H9 (cell line): ENCODE measurements at regions not wholly inside any gene's neighbourhood (a gene's known extent, or its start where the extent isn't known, plus 50 kb on each side); places are given as distances from the start of the nearest gene placed in this dataset.

ENCODE experiments used
- DNase-seq: peaks from one replicate; pipeline ENCODE4 v3.0.0-alpha.2; 2017
- H2AFZ ChIP-seq: one replicate; pipeline ENCODE4 v1.6.1; 2013; ENCODE audit warnings: mild to moderate bottlenecking, low read length, control low read depth, moderate library complexity
- H2AK5ac ChIP-seq: 2 replicates; pipeline ENCODE4 v1.6.1; 2013; ENCODE audit warnings: low read length, control low read depth, mixed read lengths; ENCODE audit not compliant: insufficient read length
- H2BK120ac ChIP-seq: one replicate; pipeline ENCODE4 v1.6.1; 2013; ENCODE audit warnings: low read depth, mild to moderate bottlenecking, low read length, control low read depth, inconsistent platforms; ENCODE audit not compliant: poor library complexity, severe bottlenecking
- H2BK12ac ChIP-seq: 2 replicates; pipeline ENCODE4 v1.6.1; 2013; ENCODE audit warnings: low read length, control low read depth, mixed read lengths, low read depth; ENCODE audit not compliant: insufficient read length
- H2BK15ac ChIP-seq: 2 replicates; pipeline ENCODE4 v1.6.1; 2013; ENCODE audit warnings: low read depth, low read length, control low read depth
- H2BK20ac ChIP-seq: one replicate; pipeline ENCODE4 v1.6.1; 2013; ENCODE audit warnings: low read depth, mild to moderate bottlenecking, low read length, control low read depth, inconsistent platforms; ENCODE audit not compliant: poor library complexity, severe bottlenecking
- H2BK5ac ChIP-seq: 2 replicates; pipeline ENCODE4 v1.6.1; 2013; ENCODE audit warnings: low read length, control low read depth, mixed read lengths; ENCODE audit not compliant: insufficient read length
- H3K14ac ChIP-seq: 2 replicates; pipeline ENCODE4 v1.6.1; 2013; ENCODE audit warnings: low read length, control low read depth; ENCODE audit not compliant: insufficient read depth
- H3K18ac ChIP-seq: 2 replicates; pipeline ENCODE4 v1.6.1; 2013; ENCODE audit warnings: low read depth, mild to moderate bottlenecking, mixed read lengths, low read length, control low read depth; ENCODE audit not compliant: insufficient read length
- H3K23ac ChIP-seq: 2 replicates; pipeline ENCODE4 v1.6.1; 2013; ENCODE audit warnings: low read length, control low read depth, mixed read lengths, low read depth; ENCODE audit not compliant: insufficient read length
- H3K23me2 ChIP-seq: 2 replicates; pipeline ENCODE4 v1.6.1; 2013; ENCODE audit warnings: low read depth, mild to moderate bottlenecking, mixed read lengths, low read length, control low read depth; ENCODE audit not compliant: insufficient read length, poor library complexity, severe bottlenecking
- H3K27ac ChIP-seq: 2 replicates; pipeline ENCODE4 v1.5.1; 2013; ENCODE audit warnings: low read length, control low read depth, mixed read lengths, low read depth; ENCODE audit not compliant: insufficient read length
- H3K27me3 ChIP-seq: 2 replicates; pipeline ENCODE4 v1.6.1; 2013; ENCODE audit warnings: low read length, control low read depth, inconsistent platforms; ENCODE audit not compliant: insufficient read depth
- H3K4ac ChIP-seq: 2 replicates; pipeline ENCODE4 v1.6.1; 2013; ENCODE audit warnings: low read depth, mild to moderate bottlenecking, control low read depth, inconsistent platforms, low read length, moderate library complexity
- H3K4me1 ChIP-seq: 2 replicates; pipeline ENCODE4 v1.6.1; 2013; ENCODE audit warnings: low read length, control low read depth, inconsistent platforms; ENCODE audit not compliant: insufficient read depth
- H3K4me2 ChIP-seq: 2 replicates; pipeline ENCODE4 v1.6.1; 2013; ENCODE audit warnings: low read length, control low read depth, mixed read lengths; ENCODE audit not compliant: insufficient read length, insufficient read depth
- H3K56ac ChIP-seq: 2 replicates; pipeline ENCODE4 v1.6.1; 2013; ENCODE audit warnings: low read depth, mild to moderate bottlenecking, mixed read lengths, low read length, control low read depth; ENCODE audit not compliant: insufficient read length
- H3K79me1 ChIP-seq: 2 replicates; pipeline ENCODE4 v1.6.1; 2013; ENCODE audit warnings: low read depth, mild to moderate bottlenecking, moderate library complexity, low read length, control low read depth, inconsistent platforms; ENCODE audit not compliant: insufficient read depth, poor library complexity, severe bottlenecking
- H3K79me2 ChIP-seq: 2 replicates; pipeline ENCODE4 v1.6.1; 2013; ENCODE audit warnings: low read length, control low read depth, inconsistent platforms; ENCODE audit not compliant: insufficient read depth
- H3K9ac ChIP-seq: 2 replicates; pipeline ENCODE4 v1.6.1; 2013; ENCODE audit warnings: low read length, control low read depth, mixed read lengths; ENCODE audit not compliant: insufficient read length; ENCODE audit errors: extremely low read depth
- H3K9me3 ChIP-seq: one replicate; pipeline ENCODE4 v1.6.1; 2013; ENCODE audit warnings: low read depth, low read length, inconsistent platforms; ENCODE audit not compliant: control insufficient read depth
- H3T11ph ChIP-seq: one replicate; pipeline ENCODE4 v1.6.1; 2013; ENCODE audit warnings: mild to moderate bottlenecking, low read length, control low read depth, inconsistent platforms
- H4K20me1 ChIP-seq: one replicate; pipeline ENCODE4 v1.6.1; 2013; ENCODE audit not compliant: control insufficient read depth, insufficient read length, insufficient read depth
- H4K5ac ChIP-seq: 2 replicates; pipeline ENCODE4 v1.6.1; 2013; ENCODE audit warnings: low read depth, mild to moderate bottlenecking, mixed read lengths, low read length, control low read depth; ENCODE audit not compliant: insufficient read length
- H4K8ac ChIP-seq: replicated peaks from 2 replicates; pipeline ENCODE4 v1.6.1; 2013; ENCODE audit warnings: low read length, control low read depth, mixed read lengths, low read depth; ENCODE audit not compliant: insufficient read length
- H4K91ac ChIP-seq: 2 replicates; pipeline ENCODE4 v1.6.1; 2013; ENCODE audit warnings: low read depth, mild to moderate bottlenecking, moderate library complexity, mixed read lengths, low read length, control low read depth; ENCODE audit not compliant: insufficient read length
- H3K27ac Mint-ChIP-seq, 3 experiments: 2 replicates in 2 of 3; 3 replicates in 1 of 3; pipeline ENCODE4 v1.8.0; 2020 to 2021; ENCODE audit warnings: mixed read lengths in 3 of 3, mild to moderate bottlenecking in 1 of 3, moderate library complexity in 1 of 3
- H3K27me3 Mint-ChIP-seq: 2 replicates; pipeline ENCODE4 v1.8.0; 2021; ENCODE audit warnings: low read depth, mild to moderate bottlenecking, moderate library complexity, mixed read lengths
- H3K36me3 Mint-ChIP-seq, 3 experiments: 2 replicates in 2 of 3; 3 replicates in 1 of 3; pipeline ENCODE4 v1.8.0; 2020 to 2021; ENCODE audit warnings: low read depth in 3 of 3, mixed read lengths in 3 of 3; ENCODE audit not compliant: insufficient read depth in 1 of 3
- H3K4me1 Mint-ChIP-seq, 2 experiments: 2 replicates each; pipeline ENCODE4 v1.8.0; 2020; ENCODE audit warnings: mixed read lengths in 2 of 2
- H3K4me3 Mint-ChIP-seq, 2 experiments: 2 replicates in 1 of 2; 3 replicates in 1 of 2; pipeline ENCODE4 v1.8.0; 2020 to 2021; ENCODE audit warnings: mild to moderate bottlenecking in 2 of 2, mixed read lengths in 2 of 2, moderate library complexity in 1 of 2
- H3K9me3 Mint-ChIP-seq, 2 experiments: 2 replicates in 1 of 2; 3 replicates in 1 of 2; pipeline ENCODE4 v1.8.0; 2020; ENCODE audit warnings: mild to moderate bottlenecking in 2 of 2, mixed read lengths in 2 of 2, moderate library complexity in 1 of 2
- CTCF ChIP-seq: fragments of 200-600 bp; sonication (generic); conservative IDR thresholded peaks from 3 replicates; pipeline ENCODE4 v1.8.0; 2021; ENCODE audit warnings: antibody characterized with exemption, mild to moderate bottlenecking
- WGBS: extraction: QIAGEN DNeasy Blood & Tissue Kit; methylation state at CpG from one replicate; pipeline ENCODE4 v1.1.7; 2013; ENCODE audit warnings: missing lambda C conversion rate, low lambda C conversion rate, mixed read lengths; ENCODE audit not compliant: insufficient read length; ENCODE audit errors: extremely low coverage; 5-methylcytosine and 5-hydroxymethylcytosine counted together

GRCh38 chr15:92821491-92822116, 78.5 kb upstream of the CHD2 start:
- Mint-ChIP-seq H3K36me3 (no peaks in the 10 kb centered on the region), H3K27me3 (peaks cover 1% of the 10 kb centered on the region; the same call in 1 of the 2 replicates), H3K27ac (peak overlapping the region; percentile 1 to 73 (median 62); a peak in 4 of 7 replicates), H3K4me3 (peak overlapping the region; percentile 4 to 15; a peak in 3 of 5 replicates), H3K9me3 (no peaks in the 10 kb centered on the region), H3K4me1 (peaks cover 69 to 76% of the 10 kb centered on the region in 2 experiments)
- Histone ChIP-seq H3K79me2 (0 out of 2 replicates have a peak, but pooled peaks cover 1% of the 10 kb centered on the region), H3K27me3 (no peaks in the 10 kb centered on the region), H3T11ph (no peak overlapping the region), H2BK12ac (no peak overlapping the region), H4K91ac (no peak overlapping the region), H2BK120ac (no peak overlapping the region), H3K23ac (no peak overlapping the region), H2AK5ac (no peak overlapping the region), H4K8ac (no peak overlapping the region), H3K14ac (no peak overlapping the region), H2BK5ac (no peak overlapping the region), H3K4me1 (peaks cover 26% of the 10 kb centered on the region), H3K27ac (no peak overlapping the region), H3K56ac (no peak overlapping the region), H2AFZ (no peak overlapping the region), H3K4me2 (peak overlapping the region; percentile 31), H4K5ac (no peak overlapping the region), H3K4ac (no peak overlapping the region), H4K20me1 (no peaks in the 10 kb centered on the region), H3K79me1 (no peaks in the 10 kb centered on the region), H3K23me2 (peaks cover 5% of the 10 kb centered on the region), H2BK15ac (no peak overlapping the region), H3K9ac (no peak overlapping the region), H3K18ac (no peak overlapping the region), H3K9me3 (no peaks in the 10 kb centered on the region), H2BK20ac (no peak overlapping the region)
- no CpG with 5 or more reads among the region's 5 CpGs for WGBS
- TF ChIP-seq CTCF = no peak
- no peak for DNase-seq
